CD4-positive, alpha-beta T cell treated with Interferon alpha-2 for 1 hour (primary cell): ENCODE measurements at regions not wholly inside any gene's neighbourhood (a gene's known extent, or its start where the extent isn't known, plus 50 kb on each side); places are given as distances from the start of the nearest gene placed in this dataset.
A peak's percentile ranks its signal among the peaks of the same experiment; 100 is the strongest.
"Not testable (repeated sequence)": the region's sequence is repeated elsewhere in the genome, so short reads cannot be mapped to it uniquely, and the experiment has no call there.

Experiments
- DNase-seq, 2 donors: peaks; one replicate each; pipeline ENCODE4 v3.0.0-alpha.2; 2020 to 2022

DNA sequence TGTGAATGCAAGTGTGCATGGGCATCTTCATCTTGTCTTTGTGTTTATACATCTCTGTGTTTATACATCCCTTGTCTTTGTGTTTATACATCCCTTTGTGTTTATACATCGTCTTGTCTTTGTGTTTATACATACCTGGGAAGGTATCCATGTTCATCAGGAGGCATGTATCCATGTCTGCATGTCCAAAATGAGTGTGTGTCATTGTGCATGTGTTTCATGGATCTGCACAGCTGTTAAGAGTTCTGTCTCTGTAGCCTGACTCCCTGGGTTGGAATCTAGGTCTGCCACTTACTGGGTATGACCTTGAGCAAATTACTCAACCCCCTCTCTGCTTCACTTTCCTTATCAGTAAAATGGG is 50.1 kb upstream of the SIRPA start:
- no peak for DNase-seq

DNA sequence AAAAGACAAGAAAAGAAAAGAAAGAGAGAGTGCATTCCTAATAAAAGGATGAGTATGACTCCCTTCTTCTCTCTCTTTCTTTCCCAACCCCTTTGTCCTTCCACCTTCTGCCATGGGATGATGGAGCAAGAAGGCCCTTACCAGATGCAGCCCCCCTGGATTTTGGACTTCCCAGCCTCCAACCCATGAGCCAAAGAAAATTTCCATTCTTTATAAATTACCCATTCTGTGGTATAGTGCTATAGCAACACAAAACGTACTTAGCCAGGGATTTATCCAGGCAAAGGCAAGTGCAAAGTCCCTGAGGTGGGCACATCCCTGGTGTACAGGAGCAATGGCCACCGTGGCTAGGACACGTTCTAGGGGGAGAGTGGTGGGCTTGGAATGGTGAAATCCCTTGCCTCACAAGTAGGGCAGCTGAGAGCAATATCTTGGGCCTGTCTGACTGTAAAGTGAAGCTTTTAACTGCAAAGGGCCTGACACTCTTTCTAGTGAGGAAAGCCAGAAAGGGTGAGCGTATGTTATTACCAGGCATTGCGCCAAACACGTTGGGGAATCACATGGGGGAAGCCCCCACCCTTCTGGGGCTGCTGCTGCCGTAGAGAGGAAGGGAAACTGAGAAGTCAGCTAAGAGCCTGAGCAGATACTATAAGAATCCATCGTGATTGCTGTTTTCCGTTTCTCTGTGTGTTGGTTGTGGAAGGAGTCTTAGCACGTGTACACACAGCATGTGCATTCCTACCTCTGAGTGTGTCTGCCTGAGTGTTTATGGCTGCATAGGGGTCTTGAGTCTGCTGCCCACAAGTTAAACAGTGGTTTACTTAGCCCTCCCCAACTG is 50.7 kb upstream of the SIRPA start:
- DNase-seq, result peak; percentile 14 to 74

DNA sequence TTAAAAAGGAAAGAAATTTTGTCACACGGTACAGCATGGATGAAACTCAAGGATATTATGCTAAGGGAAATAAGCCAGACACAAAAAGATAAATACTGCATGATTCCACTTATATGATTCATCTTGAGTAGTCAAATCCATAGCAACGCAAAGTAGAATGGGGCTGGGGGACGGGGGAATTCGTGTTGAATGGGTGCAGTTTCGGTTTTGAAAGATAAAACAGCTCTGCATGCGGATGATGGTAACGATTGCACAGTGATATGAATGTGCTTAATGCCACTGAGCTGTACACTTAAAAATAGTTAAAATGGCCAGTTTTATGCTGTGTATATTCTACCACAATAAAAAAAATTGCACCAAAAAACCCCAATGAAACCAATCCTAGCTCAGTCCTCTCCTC is 52.9 kb upstream of the SIRPA start:
- no peak for DNase-seq

DNA sequence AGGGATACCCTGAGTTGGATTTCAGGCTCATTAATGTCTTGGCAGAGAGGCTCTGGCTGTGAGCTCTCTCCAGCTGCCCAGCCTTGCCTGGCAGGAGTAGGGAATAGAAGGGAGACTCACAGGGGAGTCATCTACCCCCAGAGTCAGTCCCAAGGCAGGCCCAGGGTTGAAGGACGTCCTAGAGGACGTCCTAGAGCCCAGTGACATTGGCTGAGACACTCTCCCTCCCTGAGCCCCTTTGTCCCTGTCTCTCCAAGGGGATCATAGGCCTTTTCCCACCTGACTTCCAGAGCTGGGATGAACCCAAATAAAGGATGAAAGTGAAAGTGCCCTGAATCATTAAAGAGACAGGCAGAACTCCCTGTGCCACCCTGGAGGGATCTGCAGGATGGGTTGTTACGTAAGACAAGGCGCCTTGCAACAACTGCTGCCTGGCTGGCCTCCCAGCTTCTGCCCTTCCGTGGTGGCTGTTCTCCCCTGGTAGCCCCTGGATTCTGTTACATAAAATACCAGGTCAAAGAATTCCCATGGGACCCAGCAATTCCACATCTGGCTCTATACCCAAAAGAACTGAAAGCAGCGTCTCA is 53.6 kb upstream of the SIRPA start:
- no peak for DNase-seq

DNA sequence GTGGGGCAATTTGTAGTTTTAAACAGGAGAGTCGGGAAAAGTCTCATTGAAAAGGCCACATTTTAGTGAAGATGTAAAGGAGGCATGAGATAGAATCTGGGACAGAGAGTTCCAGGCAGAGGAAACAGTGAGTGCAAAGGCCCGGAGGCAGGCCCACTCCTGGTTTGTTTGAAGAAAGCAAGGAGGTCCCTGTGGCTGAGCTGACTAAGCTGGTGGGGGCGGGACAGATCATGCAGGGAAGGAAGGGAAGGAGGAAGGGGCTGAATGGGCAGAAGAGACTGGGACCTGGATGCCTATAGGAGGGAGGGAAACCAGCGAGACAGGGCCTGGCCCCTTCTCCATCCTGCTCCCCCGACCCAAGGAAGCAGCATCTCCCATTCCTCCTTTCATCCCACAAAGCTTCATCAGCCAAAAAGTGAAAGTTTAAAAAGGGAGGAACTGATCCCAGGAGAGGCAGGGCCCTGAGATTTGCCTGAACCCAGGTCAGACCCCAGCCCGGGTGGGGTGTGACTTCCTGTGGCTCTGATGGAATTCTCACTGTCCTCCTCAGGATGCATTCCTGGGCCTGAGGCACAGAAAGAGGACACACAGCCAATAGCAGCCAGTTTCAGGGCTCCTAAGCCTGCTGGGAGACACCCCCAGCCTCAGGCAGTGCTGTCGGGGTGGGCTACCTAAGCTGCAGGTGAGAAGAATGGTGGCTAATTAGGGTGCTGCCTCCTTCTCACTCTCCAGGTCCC is 54.2 kb upstream of the SIRPA start:
- no peak for DNase-seq

DNA sequence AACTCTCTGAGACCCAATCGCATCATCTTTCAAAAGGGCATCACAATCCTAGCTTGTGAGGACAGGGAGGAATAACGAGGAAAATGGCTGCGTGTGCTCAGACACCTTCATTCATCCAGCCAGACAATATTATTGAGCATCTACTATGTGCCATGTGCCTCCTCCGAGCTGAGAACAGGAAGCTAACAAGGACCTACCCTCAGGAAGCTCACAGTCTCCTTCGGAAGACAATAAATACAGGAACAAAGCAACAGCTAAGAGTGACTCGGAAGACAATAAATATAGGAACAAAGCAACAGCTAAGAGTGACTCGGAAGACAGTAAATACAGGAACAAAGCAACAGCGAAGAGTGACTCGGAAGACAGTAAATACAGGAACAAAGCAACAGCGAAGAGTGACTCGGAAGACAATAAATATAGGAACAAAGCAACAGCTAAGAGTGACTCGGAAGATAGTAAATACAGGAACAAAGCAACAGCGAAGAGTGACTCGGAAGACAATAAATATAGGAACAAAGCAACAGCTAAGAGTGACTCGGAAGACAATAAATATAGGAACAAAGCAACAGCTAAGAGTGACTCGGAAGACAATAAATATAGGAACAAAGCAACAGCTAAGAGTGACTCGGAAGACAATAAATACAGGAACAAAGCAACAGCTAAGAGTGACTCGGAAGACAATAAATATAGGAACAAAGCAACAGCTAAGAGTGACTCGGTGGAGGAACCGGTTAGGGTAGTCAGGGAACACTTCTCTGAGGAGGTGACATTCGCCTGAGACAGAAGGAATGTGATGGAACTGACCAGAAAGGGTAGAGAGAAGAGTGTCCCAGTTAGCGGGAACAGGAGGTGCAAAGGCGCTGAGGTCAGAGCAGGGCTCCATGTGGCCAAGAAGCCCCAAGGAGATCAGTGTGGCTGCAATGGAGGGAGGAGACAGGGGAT is 55.6 kb upstream of the SIRPA start:
- DNase-seq, result not testable (repeated sequence)

DNA sequence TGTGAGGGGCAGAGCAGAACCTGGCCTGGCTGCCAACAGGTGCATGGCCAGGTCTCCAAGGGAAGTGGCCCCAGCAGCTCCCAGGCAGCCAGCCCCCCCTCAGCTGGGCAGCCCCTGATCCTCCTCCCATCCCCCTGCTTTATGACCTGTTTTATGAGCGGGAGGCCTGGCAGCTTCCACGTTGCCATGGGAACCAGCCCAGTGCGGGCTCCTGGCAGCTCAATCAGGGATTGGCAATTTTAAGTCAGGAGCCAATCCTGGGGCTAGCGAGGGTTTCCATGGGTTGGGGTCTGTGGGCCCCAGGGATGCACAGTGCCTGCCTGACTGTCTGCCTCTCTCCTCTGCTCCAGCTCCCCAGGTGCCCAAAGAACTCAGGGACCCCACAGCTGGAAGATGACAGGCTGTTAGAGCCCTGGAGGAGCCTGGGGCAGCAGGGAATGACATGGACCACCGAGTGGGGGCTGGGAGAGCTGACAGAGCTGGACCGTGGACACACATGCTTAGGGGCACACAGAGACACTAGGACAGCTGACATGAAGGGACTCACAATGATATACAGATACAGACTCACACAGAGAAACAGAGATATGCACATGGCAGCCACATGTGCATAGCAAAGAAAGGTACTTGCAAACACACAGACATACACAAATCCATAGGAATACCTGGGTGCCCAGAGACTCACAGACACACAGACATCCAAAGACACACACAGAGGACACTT is 56.5 kb upstream of the SIRPA start:
- no peak for DNase-seq

DNA sequence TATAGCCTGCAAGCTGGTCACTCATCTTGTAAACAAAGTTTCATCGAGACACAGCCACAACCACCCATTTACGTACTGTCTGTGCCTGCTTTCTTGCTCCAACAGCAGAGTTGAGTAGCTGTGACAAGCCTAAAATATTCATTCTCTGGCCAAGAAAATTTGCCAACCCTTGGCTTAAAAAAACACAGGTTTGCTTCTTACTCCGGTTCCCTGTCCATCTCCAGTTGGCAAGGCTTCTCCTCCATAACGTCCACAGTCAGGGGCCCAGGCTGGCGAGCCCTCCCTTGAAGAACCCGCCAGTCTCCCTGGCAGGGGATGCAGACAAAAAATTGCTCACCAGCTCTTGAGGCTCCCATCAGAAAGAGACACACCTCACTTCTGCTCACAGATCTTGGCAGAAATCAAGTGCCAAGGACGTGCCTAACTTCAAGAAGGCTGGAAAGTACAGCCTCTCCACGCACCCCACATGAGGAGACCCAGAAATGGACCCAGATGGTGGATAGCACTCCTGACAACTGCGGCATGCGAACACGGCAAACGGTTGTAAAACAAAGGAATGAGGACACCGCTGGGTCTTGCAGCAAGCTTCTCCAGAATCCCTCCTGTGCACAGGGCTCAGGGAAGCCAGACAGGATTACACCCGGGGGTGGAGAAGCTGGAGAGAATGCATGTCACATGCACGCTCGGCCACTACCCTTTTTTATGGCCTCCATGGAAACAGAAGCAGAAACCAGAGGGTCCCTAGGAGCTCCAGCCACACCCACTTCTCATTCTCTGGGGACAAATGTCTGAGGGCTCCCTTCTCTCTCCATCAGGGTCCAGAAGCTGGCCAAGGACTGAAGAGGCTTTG is 59.8 kb upstream of the SIRPA start:
- no peak for DNase-seq

DNA sequence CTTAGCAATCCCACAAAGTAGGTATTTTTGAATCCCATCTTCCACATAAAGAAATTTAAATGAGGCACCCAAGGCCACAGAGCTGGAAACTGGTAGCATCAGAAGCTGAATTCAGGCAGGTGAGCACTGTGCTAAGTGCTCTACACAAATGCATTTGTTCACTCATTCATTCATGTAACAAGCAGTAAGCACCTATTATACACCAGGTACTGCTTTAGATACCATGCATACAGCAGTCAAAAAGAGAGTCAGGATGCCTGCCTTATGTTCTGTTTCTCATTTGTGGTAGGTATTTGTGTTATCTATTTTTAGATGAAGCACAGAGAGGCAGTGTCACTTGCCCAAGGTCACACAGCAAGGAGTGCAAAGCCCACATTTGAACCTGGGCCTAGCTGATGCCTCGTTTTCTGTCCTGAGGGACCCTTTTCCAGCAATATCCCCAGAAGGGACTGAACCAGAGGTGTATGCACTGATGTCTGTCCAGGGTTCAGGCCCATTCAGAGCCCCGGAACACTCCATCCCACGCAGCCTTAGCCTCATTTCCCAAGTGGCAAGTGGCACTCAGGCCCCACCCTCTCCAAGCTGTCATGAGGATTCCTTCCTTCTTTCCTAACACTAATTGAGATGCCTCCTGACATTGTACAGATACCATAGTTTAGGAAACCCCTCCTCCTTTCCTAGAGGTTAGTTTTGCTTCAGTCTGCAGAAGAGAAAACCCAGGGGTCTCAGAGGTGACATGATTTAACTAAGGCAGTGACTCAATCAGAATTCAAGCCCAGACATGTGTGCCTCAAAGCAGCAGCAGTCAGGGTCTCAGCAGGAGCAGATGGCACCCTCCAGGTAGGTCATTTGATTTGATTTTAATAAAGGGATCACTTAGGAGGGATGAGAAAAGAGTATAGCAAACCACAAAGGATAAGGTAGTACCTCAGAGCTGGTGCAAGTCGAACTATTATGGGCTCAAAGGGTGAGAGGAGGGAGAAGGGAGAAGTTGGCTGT is 61.2 kb upstream of the SIRPA start:
- DNase-seq, result no peak

DNA sequence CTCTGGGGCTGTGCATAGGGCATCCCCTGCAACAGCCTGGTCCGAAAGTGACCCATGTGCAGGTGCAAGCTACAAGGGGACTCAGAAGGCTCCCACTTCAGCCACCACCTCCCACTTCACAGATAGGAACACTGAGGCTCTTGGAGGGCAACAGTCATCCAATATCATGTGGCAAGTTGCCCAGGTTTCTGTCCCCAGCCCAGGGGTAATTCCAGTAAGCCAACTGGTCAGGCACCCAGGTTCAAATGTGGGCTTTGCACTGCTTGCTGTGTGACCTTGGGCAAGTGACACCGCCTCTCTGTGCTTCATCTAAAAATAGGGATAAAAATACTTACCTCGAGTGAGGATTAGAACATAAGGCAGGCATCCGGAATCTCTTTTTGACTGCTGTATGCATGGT is 62.0 kb upstream of the SIRPA start:
- no peak for DNase-seq

DNA sequence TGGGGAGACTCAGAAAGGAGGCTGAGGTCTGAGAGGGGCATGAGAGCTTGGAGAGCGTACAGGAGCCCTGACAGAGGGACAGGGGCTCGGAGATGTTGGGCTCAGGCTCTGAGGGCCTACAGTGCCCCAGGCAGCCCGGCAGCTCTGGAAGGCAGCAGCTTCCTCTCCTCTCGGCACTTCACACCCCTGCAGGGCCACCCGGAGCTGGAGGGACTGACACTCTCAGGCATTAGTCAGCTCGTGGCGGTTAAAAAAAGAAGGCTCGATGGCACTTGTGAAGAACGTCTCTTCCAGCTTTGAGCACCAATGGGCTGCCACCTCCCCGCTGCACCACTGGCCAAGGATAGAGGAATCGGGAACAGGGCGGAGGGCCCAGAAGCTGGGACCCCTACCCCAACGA is 62.6 kb upstream of the SIRPA start:
- no peak for DNase-seq

DNA sequence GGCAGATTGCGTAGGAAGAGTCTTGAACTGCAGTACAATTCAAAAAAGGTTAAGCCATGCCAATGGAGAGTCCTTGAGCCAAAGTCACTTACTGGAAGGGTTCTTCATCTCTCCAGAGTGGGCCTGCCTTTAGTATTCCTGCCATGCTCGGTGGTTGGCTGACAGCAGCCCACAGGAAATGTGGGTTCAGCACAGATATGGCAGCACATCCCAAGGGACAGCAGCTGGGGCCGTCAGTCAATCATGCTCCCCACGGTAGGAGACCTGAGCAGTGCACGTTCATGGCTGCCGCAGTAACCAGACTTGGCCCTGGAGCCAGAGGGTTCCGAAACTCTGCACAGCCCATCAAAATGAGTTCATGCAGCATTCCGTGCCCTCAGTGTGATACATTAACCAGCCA is 63.6 kb upstream of the SIRPA start:
- DNase-seq, result no peak

DNA sequence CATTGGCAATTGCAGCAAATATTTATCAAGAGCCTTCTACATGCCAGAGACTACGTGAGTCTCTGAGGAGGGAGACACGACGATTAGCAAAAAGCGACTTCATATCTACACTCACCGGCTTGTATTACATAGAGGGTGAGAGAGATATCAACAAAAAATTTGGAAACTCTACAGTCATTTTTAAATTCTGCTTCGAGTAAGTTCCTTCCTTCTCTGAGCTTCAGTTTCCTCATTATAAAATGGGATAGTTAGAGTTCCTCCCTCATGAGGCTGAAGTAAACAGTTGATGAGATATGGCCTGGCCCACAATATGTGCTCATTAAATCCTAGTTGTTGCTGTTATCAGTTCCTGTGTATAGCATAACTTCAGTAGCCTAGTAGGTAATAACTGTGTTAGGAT is 64.1 kb upstream of the SIRPA start:
- no peak for DNase-seq

DNA sequence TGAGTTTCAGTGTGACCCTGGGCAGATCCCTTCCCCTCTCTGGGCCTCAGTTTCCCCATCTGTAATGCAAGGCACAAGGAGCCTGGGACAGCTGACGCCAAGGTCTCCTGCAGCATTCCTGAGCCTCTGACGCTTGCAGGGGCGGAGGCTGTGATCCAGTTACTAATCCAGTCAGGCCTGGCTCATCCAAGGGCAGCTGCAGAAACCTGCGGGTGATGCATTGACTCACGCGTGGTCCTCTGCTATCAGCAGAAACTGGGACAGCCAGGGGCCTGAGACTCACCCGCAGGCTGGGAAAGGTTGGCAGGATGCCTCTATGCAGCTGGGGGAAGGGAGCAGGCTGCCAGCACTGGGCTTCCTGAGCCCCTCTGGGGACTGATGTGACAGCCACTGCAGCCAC is 65.0 kb upstream of the SIRPA start:
- DNase-seq, result no peak

DNA sequence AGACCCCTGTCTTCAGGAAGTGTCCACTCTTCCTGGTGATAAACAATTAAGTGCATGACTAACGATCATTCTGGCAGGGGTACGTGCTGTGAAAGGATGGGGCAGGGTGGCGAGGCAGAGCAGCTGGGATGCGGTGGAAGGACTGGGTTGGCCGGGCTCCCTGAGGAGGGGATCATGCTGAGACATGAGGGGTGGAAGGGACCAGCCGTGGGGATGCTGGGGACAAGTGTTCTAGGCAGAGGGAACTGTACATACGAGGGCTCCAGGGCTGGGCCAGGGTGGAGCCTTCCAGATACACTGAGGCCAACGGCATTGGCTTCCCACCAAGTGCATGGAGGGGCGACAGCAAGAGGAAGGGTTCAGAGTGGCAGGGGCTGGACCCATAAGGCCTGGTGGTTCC is 65.7 kb upstream of the SIRPA start:
- DNase-seq, result no peak

DNA sequence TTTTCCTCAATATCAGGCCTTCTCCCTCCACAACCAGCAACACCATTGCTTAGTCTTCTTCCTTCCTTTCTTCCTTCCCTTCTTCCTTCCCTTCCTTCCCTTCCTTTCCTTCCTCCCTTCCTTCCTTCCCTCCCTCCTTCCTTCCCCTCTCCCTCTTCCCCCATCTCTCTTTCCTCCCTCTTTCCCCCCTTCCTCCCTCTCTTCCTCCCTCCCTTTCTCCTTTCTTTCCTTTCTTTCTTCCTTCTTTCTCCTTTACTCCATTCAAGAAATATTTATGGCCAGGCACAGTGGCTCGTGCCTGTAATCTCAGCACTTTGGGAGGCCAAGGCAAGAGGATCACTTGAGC is 66.4 kb upstream of the SIRPA start:
- no peak for DNase-seq

DNA sequence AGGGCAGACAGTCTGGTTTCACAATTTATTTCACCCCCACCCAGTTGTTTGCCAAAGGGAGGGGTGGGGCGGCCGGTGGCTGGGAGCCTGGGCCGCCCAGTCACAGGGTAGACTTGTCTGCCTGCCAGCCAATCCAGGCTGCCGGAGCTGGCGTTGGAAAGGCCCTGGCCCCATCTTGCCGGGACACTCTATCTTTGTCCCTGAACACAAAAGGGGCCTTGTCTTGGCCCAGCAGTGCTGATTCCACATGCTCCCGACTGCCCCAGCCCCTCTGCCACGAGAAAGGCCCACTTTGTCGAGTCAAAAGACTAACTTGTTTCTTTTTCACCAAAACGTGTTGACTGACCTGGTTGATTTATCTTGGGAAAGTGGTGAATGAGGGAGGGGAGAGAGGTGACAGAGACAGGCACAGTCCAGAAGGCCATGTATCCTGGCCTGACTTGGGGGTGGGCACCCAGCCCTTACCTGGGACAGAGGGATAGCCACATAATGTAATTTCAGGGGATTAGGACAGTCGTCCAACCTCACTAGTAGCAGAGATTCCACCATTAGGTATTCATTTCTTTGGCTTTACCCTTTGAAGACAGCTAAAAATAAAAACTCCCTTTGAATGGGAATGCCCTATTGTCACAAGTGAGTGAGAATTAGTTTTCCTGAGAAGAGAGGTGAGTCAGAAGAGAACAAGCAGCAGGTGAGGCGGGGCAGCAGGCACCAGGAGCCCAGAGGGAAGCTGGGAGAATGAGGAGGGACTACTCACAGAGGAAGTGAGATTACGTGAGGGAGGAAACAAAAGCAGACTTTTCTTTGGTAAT is 67.0 kb upstream of the SIRPA start:
- no peak for DNase-seq

DNA sequence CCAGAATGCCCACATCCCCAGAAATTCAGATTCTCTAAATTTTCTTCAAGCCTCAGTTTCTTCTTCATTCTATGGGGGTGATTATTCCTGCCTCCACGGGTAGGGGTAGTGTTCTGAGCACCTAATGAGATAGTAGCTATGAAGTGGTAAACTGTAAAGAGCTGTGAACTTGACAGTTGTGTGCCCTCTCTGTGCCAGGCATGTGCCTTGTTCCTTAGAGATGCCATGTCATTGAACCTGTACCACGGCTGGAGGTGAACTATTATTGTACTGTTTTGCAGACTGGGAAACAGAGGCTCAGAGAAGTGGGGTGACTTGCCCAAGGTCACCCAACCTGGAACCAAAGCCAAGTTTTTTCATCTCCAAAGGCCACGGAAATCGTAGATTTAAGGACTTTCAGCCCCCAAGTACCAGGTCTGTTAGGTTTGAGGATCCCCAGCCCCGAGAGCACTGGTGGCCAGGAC is 67.7 kb upstream of the SIRPA start:
- DNase-seq, result no peak

DNA sequence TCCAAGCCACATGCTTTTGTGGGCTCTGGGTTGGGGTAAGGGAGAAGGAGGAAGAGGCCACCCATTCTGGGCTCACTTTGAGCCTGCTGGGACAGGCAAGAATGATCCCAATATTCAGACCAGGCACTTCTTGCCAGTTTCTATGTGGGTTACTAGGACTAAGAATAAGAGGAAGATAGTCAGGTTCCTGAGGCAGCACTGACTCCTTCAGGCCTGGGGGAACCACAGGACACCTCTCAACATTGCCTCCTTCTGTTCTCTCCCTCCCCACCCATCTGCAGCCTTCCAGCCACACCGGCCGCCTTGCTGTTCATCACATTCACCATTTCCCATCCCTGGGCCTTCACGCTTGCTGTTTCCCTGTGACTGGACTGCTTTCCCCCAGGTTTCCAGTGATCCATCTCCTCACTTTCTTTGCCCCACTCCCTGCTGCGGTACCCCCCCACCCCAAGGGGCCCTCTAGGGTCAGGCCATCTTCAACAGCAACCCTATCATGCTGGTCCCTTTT is 69.2 kb upstream of the SIRPA start:
- no peak for DNase-seq
